ENCODE measurements at regions not wholly inside any gene's neighbourhood (a gene's known extent, or its start where the extent isn't known, plus 50 kb on each side); places are given as distances from the start of the nearest gene placed in this dataset.

GRCh38 chr4:19030048-19030447 lies 1008.5 kb upstream of the LCORL start:
- TF ChIP-seq POLR2A (IDR thresholded peaks at IDR 0.05) = no peak
- TF ChIP-seq CTCF (IDR thresholded peaks at IDR 0.05) = no peak
